Central memory CD4-positive, alpha-beta T cell (primary cell): ENCODE measurements at regions not wholly inside any gene's neighbourhood (a gene's known extent, or its start where the extent isn't known, plus 50 kb on each side); places are given as distances from the start of the nearest gene placed in this dataset.

Source experiments
- DNase-seq: peaks from one replicate; pipeline ENCODE4 v3.0.0; 2022

DNA sequence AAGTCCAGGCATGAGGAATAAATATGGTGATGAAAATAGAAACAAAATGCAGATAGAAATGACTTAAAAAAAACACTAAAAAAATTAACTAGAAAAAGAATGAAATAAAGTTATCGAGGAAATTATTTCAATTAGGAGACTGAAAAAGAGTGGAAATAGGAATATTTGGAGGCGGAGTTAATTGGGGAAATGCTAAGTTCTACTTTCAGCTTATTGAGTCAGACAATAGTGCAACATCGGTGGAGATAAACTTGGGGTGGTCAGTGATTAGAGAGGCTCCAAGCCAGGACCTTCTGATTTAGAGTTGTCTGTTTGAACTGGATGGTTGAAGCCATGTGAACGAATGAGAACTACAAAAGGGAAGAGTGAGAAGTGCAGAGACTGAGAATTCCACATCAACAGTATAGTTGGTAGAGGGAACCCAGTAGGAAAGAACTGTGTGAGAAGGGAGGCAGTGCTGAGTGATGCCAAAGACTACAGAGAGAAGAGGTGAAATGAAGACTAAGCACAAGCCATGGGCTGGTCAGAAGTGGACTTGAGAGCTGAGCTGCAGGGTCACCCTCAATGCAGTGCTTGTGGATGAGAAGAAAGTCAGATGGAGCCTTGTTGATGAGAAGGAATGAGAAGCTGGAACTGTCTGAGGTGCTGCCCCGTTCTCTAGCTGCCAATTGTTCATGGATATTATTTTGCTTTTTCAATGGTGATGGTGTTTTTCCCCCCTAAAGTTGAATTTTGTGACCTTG lies 160.7 kb downstream of the ICE1 start:
- DNase-seq = no peak

DNA sequence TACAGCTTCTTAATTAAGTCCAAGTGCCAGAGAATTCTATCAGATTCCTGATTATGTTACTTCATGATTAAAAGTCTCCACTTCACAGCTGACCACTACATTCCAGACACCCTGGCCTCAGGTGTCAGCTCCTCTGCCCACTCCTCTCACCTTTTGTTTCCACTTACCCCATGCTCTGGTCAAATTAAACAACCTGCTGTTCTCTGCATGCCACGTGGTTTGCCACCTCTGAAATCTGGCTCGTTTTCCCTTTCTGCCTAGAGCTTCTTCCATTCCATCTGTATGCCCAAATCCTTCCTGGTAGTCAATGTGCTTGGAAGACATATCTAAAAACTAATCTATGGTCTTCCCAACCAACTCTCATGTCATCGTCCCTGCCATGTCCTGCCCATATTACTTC lies 158.6 kb downstream of the ICE1 start:
- DNase-seq = no peak

DNA sequence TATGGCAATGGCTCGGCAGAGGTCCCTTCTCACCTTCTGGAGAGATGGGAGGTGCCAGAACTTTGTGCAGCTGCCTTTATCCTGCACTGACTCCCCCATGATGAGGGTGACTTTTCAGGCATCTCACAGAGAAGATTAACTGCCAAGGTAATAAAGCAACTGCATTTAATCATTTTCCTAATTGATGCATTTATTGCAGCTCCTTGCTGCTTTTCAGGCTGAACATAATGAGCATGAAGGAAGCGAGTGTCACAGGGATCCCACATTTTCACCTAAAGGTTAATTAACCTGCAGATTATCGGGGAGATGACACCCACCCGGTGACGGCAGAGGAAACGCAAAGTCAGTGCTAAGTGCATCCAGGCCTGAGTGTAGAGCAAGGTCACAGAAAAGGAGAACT lies 154.3 kb downstream of the ICE1 start:
- no peak for DNase-seq

DNA sequence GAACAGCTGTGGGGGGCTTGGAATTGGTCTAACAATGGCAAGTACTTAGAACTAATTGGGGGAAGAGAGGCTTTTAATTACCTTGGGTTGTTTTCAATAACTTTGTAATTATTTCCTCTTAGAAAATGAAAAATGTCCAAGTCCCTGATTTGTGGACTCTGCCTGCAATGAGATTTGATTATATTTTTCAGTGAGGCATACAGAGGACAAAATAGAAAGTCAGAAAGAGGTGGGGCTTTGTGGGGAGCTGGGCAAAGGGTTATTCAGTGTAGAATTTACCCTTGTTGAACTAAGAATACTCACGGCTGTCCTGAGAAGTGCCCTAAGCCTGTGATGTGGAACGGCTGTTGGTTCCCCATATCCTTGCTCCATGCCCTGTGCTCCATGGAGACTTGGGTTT lies 153.0 kb downstream of the ICE1 start:
- no peak for DNase-seq

DNA sequence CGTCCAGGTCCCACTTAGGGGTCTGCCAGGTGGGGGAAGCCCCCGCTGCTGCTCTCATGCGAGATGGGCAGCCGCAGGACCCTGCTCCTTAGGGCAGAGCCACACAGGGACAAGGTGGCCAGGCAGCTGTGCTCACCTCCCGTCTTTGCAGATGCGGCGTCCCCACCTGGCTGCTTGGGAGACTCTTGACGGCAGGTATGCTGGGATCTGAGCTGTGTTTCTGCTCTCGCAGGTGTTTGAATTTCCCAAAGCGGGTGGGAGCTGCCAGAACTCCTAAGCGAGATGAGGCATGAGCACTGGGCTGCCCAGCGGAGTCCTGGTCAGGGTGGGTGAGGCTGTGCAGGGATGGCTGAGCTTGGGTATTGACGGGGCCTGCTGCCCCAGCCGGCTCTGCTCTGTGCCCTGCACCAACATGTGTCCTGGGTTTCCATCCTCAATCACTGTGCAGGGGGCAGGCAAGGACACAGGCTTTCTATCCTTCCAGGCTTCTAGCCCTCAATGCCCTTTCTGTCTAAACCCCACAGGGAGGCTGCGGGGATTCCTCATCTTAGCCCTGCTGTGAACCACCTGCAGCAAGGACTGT lies 151.4 kb downstream of the ICE1 start:
- no peak for DNase-seq

DNA sequence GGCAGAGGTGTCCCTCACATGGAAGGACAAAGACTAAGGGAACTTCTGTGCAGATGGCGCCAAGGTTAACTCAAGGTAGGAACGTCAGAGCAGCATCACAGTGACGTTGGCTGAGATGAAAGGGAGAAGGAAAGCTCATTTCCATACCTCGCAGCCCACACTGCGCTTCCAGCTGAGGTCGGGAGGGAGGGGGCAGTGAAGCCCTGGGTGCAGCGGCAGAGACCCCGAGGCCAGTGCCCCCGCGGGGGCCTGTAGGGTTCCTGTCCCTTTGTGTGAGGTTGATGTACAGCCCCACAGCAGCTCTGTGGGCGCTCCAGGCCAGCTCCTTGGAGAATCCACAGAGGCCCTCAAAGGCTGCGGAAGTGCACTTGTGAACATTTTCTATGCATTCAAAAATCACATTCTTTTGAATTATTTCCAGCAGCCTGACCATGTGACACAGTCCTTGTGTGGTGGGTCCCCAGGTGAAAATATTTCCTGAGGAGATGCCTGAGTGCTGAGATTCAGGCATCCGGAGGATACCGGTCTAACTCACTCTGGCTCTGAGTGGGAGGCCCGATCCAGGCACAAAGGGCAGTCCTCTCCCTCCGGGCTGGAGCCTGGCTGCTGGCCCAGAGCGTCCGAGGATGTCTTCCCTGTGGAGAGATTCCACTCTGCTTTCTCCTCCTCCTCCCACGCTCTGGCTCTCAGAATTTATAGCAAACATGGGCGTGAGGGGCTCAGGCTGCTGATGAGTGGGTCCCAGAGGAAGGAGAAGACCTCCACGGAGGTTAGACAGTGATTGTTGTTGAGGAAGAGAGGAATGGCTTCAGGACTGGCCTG lies 150.7 kb downstream of the ICE1 start:
- no peak for DNase-seq

- DNase-seq = no peak
Measured at GRCh38 chr5:5572010-5572865, 149.8 kb downstream of the ICE1 start.

- DNase-seq = no peak
Measured at GRCh38 chr5:5570646-5571045, 148.2 kb downstream of the ICE1 start.

DNA sequence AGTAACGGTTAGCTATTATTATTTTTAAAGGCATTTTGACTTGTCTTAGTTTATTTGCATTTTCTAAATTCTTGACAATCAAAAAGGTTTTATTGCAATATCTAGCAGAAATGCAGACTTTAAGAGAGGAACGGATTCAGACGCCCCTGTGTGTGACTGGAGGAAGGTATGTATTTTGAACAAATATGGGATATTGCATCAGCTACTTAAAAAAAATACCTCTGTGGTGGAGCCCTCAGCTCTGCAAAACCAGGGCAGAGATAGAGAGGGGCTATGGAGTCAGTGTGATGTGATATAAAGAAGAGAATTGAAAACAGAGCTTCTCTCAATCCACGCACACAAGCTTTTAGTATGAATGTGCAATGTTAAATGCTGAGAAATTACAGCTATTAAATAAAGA lies 142.4 kb downstream of the ICE1 start:
- no peak for DNase-seq

DNA sequence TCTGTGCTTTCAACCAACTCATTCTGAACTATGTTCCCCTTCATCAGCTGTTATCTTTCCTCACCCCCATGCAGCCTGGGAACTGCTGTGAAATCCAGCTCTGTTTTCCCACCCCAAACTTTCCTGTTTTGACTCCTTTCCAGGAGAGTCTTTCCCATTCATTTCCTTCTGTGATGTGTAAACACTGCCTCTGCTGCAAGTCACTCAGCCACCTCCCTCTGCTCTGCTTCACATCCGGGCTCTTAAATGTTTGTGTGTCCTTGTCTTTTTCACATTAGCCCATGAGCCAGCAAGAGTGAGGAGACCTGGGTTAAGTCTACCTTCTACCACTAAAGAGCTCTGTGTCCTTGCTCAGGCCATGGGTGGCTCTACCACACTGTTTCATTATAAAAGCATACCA lies 137.5 kb downstream of the ICE1 start:
- no peak for DNase-seq

- DNase-seq = no peak
Measured at GRCh38 chr5:5558638-5559527, 136.4 kb downstream of the ICE1 start.

DNA sequence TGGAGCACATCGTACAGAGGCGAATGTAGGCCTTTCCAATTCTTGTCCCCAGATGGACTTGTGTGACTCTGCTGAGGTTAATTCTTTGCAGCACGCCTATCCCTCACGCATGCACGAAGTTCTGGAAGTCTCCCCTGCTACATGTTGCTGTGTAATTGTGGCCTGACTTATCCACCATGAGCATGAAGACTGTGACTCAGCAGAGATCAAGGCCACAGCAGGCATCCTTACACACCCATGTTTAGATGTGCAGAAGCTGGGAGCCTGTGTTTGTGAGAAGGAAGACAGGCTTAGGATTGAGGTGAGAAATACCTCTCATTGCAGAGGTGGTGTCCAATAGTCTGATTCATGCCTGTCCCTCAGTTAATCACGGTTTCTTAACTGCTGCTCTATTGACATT lies 135.6 kb downstream of the ICE1 start:
- no peak for DNase-seq

DNA sequence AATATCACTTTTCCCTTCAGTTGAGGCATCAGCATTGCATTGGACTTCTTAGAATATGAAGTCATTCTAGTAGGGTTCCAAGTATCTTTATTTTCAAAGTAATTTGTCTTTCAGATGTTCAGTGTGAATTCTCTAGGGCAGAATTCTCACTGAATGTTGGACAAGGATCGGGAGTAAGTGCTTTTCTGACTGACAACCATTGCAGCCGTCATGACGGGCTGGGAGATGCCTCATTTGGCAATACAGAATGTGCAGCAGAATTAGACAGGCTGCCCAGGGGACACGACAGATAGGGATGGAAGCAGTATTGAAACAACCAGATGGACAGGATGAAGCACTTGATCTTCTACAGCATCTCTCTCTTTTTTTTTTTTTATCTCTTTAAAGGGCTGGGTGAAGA lies 129.0 kb downstream of the ICE1 start:
- DNase-seq = no peak

DNA sequence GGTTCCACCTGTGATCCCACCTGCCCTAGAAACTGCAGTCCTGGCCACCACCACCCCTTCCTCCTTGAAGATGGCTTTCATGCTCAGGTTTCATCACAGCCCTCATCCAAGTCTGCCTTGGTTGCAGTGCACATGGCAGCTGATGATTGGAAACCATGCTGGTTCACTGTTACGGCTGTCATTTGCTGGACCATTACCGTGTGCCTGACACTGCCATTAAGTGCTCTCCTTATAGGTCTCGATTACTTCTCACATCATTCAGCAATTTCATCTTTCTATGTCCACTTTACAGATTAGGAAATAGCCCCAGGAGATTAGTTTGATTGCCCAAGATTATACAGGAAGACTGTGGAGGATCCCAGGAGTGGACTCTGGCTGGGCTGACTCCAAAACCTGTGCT lies 123.9 kb downstream of the ICE1 start:
- DNase-seq = no peak

DNA sequence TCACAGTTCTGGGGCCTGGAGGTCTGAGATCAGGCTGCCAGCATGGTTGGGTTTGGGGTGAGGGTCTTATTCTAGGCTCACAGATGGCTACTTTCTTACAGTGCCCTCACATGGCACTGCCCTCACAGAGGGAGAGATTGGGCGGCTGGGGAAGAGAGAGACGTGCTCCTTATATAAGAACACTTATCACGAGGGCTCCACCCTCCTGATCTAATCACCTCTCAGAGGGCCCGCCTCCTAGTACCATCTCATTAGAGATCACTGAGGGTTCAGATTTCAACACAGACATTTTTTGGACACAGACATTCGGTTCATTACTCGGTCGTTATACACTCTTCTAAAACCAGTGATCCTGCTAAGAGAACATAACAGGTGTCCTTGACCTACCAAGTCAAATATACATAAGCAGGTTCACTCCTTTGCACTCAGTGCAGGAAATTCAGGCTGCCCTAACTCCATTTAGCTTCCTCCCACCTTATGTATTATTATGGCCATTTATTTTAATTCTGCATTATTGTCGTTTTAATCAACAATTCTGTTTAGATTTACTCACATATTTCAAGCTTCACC lies 121.7 kb downstream of the ICE1 start:
- DNase-seq = no peak

DNA sequence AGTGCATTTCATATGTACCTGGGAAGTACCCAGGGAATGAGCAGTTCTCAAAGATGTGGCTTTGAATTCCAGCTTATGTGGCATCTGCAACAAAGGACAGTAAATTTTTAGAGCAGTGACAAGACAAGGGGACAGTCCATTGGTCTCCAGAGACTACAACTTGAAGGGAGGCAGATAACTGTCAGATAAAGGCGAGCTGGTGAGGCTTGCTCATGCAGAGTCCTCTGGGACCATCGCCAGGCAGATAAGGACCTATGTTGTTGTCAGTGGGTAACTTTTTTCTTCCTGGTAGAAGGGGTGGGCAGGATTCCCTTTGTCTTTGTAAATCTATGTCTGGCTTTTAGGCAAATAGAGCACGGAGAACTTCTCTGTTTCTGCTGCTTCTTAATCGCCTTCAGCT lies 120.2 kb downstream of the ICE1 start:
- no peak for DNase-seq

DNA sequence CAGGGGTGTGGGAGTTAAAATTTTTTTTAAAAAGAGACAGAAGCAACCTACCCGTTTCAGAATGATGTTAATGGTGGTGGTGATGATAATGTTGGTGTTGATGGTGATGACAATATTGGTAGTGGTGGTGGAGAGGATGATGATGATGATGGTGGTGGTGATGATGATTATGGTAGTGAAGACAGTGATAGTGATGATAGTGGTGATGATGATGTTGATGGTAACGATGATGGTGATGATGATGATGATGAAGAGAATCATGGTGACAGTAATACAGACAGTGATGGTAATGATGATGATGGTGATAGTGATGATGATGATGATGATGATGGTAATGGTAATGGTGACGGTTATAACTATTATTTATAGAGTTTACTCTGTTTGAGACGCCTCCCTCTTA lies 117.6 kb downstream of the ICE1 start:
- no peak for DNase-seq
